ENCODE measurements at regions not wholly inside any gene's neighbourhood (a gene's known extent, or its start where the extent isn't known, plus 50 kb on each side); places are given as distances from the start of the nearest gene placed in this dataset.

GRCh38 chr9:103837940-103838339 lies 256.2 kb upstream of the SMC2 start:
- Mint-ChIP-seq H3K4me1 (ENCODE audit: low read depth) (no peaks in the 10 kb centered on the region), H3K27ac (ENCODE audit: unreplicated experiment) (no peak overlapping the region), H3K4me3 (ENCODE audit: unreplicated experiment) (no peak overlapping the region), H3K9me3 (ENCODE audit: low read depth) (no peaks in the 10 kb centered on the region), H3K27me3 (ENCODE audit: low read depth) (no peaks in the 10 kb centered on the region), H3K36me3 (ENCODE audit: low read depth) (no peaks in the 10 kb centered on the region)
- no peak for DNase-seq (ENCODE audit: low spot score)
- TF ChIP-seq CTCF (IDR thresholded peaks at IDR 0.05) = no peak

GRCh38 chr9:103839197-103839596 lies 254.9 kb upstream of the SMC2 start:
- H3K27ac Mint-ChIP-seq (ENCODE audit: unreplicated experiment) = no peak overlapping the region
- peaks cover 3% of the 10 kb centered on the region for H3K9me3 Mint-ChIP-seq (ENCODE audit: low read depth)
- no peaks in the 10 kb centered on the region for H3K4me1 Mint-ChIP-seq (ENCODE audit: low read depth)
- no peak for TF ChIP-seq CTCF (IDR thresholded peaks at IDR 0.05)
- H3K4me3 Mint-ChIP-seq (ENCODE audit: unreplicated experiment) = no peak overlapping the region
- H3K27me3 Mint-ChIP-seq (ENCODE audit: low read depth) = no peaks in the 10 kb centered on the region
- no peak for DNase-seq (ENCODE audit: low spot score)
- no peaks in the 10 kb centered on the region for H3K36me3 Mint-ChIP-seq (ENCODE audit: low read depth)

- H3K4me3 Mint-ChIP-seq (ENCODE audit: unreplicated experiment) = no peak overlapping the region
- DNase-seq (ENCODE audit: low spot score) = no peak
- TF ChIP-seq CTCF (IDR thresholded peaks at IDR 0.05) = no peak
- no peaks in the 10 kb centered on the region for H3K36me3 Mint-ChIP-seq (ENCODE audit: low read depth)
- H3K4me1 Mint-ChIP-seq (ENCODE audit: low read depth) = no peaks in the 10 kb centered on the region
- no peaks in the 10 kb centered on the region for H3K9me3 Mint-ChIP-seq (ENCODE audit: low read depth)
- H3K27ac Mint-ChIP-seq (ENCODE audit: unreplicated experiment) = no peak overlapping the region
- H3K27me3 Mint-ChIP-seq (ENCODE audit: low read depth) = peaks cover 3% of the 10 kb centered on the region
Measured at GRCh38 chr9:103867886-103868285, 226.2 kb upstream of the SMC2 start.

- no peak for DNase-seq (ENCODE audit: low spot score)
- Mint-ChIP-seq H3K27ac (ENCODE audit: unreplicated experiment) (no peak overlapping the region), H3K4me3 (ENCODE audit: unreplicated experiment) (no peak overlapping the region), H3K36me3 (ENCODE audit: low read depth) (no peaks in the 10 kb centered on the region), H3K9me3 (ENCODE audit: low read depth) (no peaks in the 10 kb centered on the region), H3K4me1 (ENCODE audit: low read depth) (no peaks in the 10 kb centered on the region), H3K27me3 (ENCODE audit: low read depth) (peaks cover 2% of the 10 kb centered on the region)
- no peak for TF ChIP-seq CTCF (IDR thresholded peaks at IDR 0.05)
Measured at GRCh38 chr9:103872811-103873210, 221.3 kb upstream of the SMC2 start.

GRCh38 chr9:103881419-103881818 lies 212.7 kb upstream of the SMC2 start:
- TF ChIP-seq CTCF (IDR thresholded peaks at IDR 0.05) = peak; percentile 7
- no peak overlapping the region for H3K4me3 Mint-ChIP-seq (ENCODE audit: unreplicated experiment)
- DNase-seq (ENCODE audit: low spot score) = no peak
- H3K36me3 Mint-ChIP-seq (ENCODE audit: low read depth) = no peaks in the 10 kb centered on the region
- H3K27me3 Mint-ChIP-seq (ENCODE audit: low read depth) = no peaks in the 10 kb centered on the region
- H3K27ac Mint-ChIP-seq (ENCODE audit: unreplicated experiment) = no peak overlapping the region
- no peaks in the 10 kb centered on the region for H3K4me1 Mint-ChIP-seq (ENCODE audit: low read depth)
- no peaks in the 10 kb centered on the region for H3K9me3 Mint-ChIP-seq (ENCODE audit: low read depth)
